ENCODE measurements at regions not wholly inside any gene's neighbourhood (a gene's known extent, or its start where the extent isn't known, plus 50 kb on each side); places are given as distances from the start of the nearest gene placed in this dataset.

GRCh38 chr6:120894077-120894476 lies 440.2 kb downstream of the TBC1D32 start:
- no peaks in the 10 kb centered on the region for H3K9me2 ChIP-seq
- H3K9ac ChIP-seq, result no peak overlapping the region
- H3K27me3 ChIP-seq (ENCODE audit: insufficient read depth), result no peaks in the 10 kb centered on the region
- no peaks in the 10 kb centered on the region for H3K4me1 ChIP-seq (ENCODE audit: control insufficient read depth in 1 of 2, insufficient read depth in 2 of 2, low read depth in 1 of 2, low read length in 1 of 2)
- ChIA-PET POLR2A (no interaction called here), CTCF (no interaction called here)
- H3K4me2 ChIP-seq, result no peak overlapping the region
- no peak for TF ChIP-seq CHD2 (IDR thresholded peaks at IDR 0.05; ENCODE audit: low read length, partially characterized antibody)
- TF ChIP-seq MXI1 (IDR thresholded peaks at IDR 0.05; ENCODE audit: low read depth, low read length), result no peak
- TF ChIP-seq MAX (IDR thresholded peaks at IDR 0.05; ENCODE audit: low read depth), result no peak
- no peak for TF ChIP-seq USF1 (IDR thresholded peaks at IDR 0.05; ENCODE audit: borderline replicate concordance, low read depth)
- TF ChIP-seq ELF1 (IDR thresholded peaks at IDR 0.05), result no peak
- no peak for TF ChIP-seq RAD21 (IDR thresholded peaks at IDR 0.05; ENCODE audit: low read length)
- TF ChIP-seq FOXJ3 (CRISPR knock-in tag; IDR thresholded peaks at IDR 0.05), result no peak
- TF ChIP-seq ZBTB33 (IDR thresholded peaks at IDR 0.05; ENCODE audit: borderline replicate concordance, low read depth), result no peak
- no peak for TF ChIP-seq RCOR1 (IDR thresholded peaks at IDR 0.05; ENCODE audit: low read length)
- no peak for TF ChIP-seq GATA2 (CRISPR knock-in tag; IDR thresholded peaks at IDR 0.05)
- no peak for TF ChIP-seq JUND (IDR thresholded peaks at IDR 0.05)
- TF ChIP-seq TCF12 (IDR thresholded peaks at IDR 0.05), result no peak
- 4% methylated on average over 1 of the region's 1 CpG for WGBS (ENCODE audit: low lambda C conversion rate)
- no peaks in the 10 kb centered on the region for H3K36me3 ChIP-seq (replicated peaks in 1 of 2; ENCODE audit: control insufficient read depth in 1 of 2, insufficient read depth in 2 of 2, low read length in 1 of 2)
- H3K27ac ChIP-seq (ENCODE audit: low read depth in 2 of 2, low read length in 1 of 2), result no peak overlapping the region
- no peaks in the 10 kb centered on the region for H3K9me3 ChIP-seq
- no peak overlapping the region for H2AFZ ChIP-seq (ENCODE audit: low read depth)
- no peak overlapping the region for H3K4me3 ChIP-seq (ENCODE audit: low read depth in 2 of 2, low read length in 1 of 2)
- no peak for DNase-seq
- H4K20me1 ChIP-seq (ENCODE audit: insufficient read depth), result no peaks in the 10 kb centered on the region
- no peaks in the 10 kb centered on the region for H3F3A ChIP-seq (replicated peaks; ENCODE audit: insufficient read depth)
- no peaks in the 10 kb centered on the region for H3K79me2 ChIP-seq (ENCODE audit: insufficient read depth)

- POLR2A ChIA-PET, result no interaction called here
- no peaks in the 10 kb centered on the region for H3K9me3 ChIP-seq
- DNase-seq, result no peak
- no peaks in the 10 kb centered on the region for H3K36me3 ChIP-seq (replicated peaks in 1 of 2; ENCODE audit: control insufficient read depth in 1 of 2, insufficient read depth in 2 of 2, low read length in 1 of 2)
- H4K20me1 ChIP-seq (ENCODE audit: insufficient read depth), result no peaks in the 10 kb centered on the region
- H3K27ac ChIP-seq (ENCODE audit: low read depth in 2 of 2, low read length in 1 of 2), result no peak overlapping the region
- H2AFZ ChIP-seq (ENCODE audit: low read depth), result no peak overlapping the region
- no peak for TF ChIP-seq YY1 (IDR thresholded peaks at IDR 0.05; ENCODE audit: low read depth)
- TF ChIP-seq RFX5 (IDR thresholded peaks at IDR 0.05; ENCODE audit: low read length), result no peak
- TF ChIP-seq TAF1 (IDR thresholded peaks at IDR 0.05; ENCODE audit: borderline replicate concordance, low read depth, low read length), result no peak
- TF ChIP-seq PBX3 (IDR thresholded peaks at IDR 0.05), result no peak
- no peak for TF ChIP-seq USF1 (IDR thresholded peaks at IDR 0.05; ENCODE audit: borderline replicate concordance, low read depth)
- TF ChIP-seq FOXJ3 (CRISPR knock-in tag; IDR thresholded peaks at IDR 0.05), result no peak
- TF ChIP-seq ELF1 (IDR thresholded peaks at IDR 0.05), result no peak
- no peaks in the 10 kb centered on the region for H3K27me3 ChIP-seq (ENCODE audit: insufficient read depth)
- H3K9ac ChIP-seq, result no peak overlapping the region
- H3K9me2 ChIP-seq, result no peaks in the 10 kb centered on the region
- H3F3A ChIP-seq (replicated peaks; ENCODE audit: insufficient read depth), result no peaks in the 10 kb centered on the region
- no peak overlapping the region for H3K4me2 ChIP-seq
- H3K4me1 ChIP-seq (ENCODE audit: control insufficient read depth in 1 of 2, insufficient read depth in 2 of 2, low read depth in 1 of 2, low read length in 1 of 2), result no peaks in the 10 kb centered on the region
- H3K79me2 ChIP-seq (ENCODE audit: insufficient read depth), result no peaks in the 10 kb centered on the region
- CTCF ChIA-PET, result interaction anchor here (0.6 kb wide), 1 partner anchor 1020 kb away, joined by 3 read pairs; no protein-coding TSS in a partner anchor
- WGBS (ENCODE audit: low lambda C conversion rate), result 7% methylated on average over 1 of the region's 1 CpG
- no peak overlapping the region for H3K4me3 ChIP-seq (ENCODE audit: low read depth in 2 of 2, low read length in 1 of 2)
Measured at GRCh38 chr6:120876931-120877330, 457.3 kb downstream of the TBC1D32 start.
